ENCODE measurements at regions not wholly inside any gene's neighbourhood (a gene's known extent, or its start where the extent isn't known, plus 50 kb on each side); places are given as distances from the start of the nearest gene placed in this dataset.

- no peak for TF ChIP-seq CTCF (conservative IDR thresholded peaks at IDR 0.05)
- no peak for TF ChIP-seq ZFX (IDR thresholded peaks at IDR 0.05)
- H3K27ac ChIP-seq = no peak overlapping the region
Observed at GRCh38 chr1:38128926-38129453, 82.4 kb upstream of the POU3F1 start.

- H3K27ac ChIP-seq = no peak overlapping the region
- no peak for TF ChIP-seq CTCF (conservative IDR thresholded peaks at IDR 0.05)
- no peak for TF ChIP-seq ZFX (IDR thresholded peaks at IDR 0.05)
Observed at GRCh38 chr1:38128511-38128910, 81.9 kb upstream of the POU3F1 start.

GRCh38 chr1:38127428-38127827, 80.8 kb upstream of the POU3F1 start:
- no peak for TF ChIP-seq ZFX (IDR thresholded peaks at IDR 0.05)
- no peak for TF ChIP-seq CTCF (conservative IDR thresholded peaks at IDR 0.05)
- no peak overlapping the region for H3K27ac ChIP-seq

- no peak for TF ChIP-seq ZFX (IDR thresholded peaks at IDR 0.05)
- no peak for TF ChIP-seq CTCF (conservative IDR thresholded peaks at IDR 0.05)
- H3K27ac ChIP-seq = no peak overlapping the region
Observed at GRCh38 chr1:38126970-38127369, 80.4 kb upstream of the POU3F1 start.

- TF ChIP-seq CTCF (conservative IDR thresholded peaks at IDR 0.05) (no peak), ZFX (IDR thresholded peaks at IDR 0.05) (no peak)
Observed at GRCh38 chr1:38125837-38126520, 79.4 kb upstream of the POU3F1 start.

GRCh38 chr1:38125016-38125415, 78.4 kb upstream of the POU3F1 start:
- TF ChIP-seq CTCF (conservative IDR thresholded peaks at IDR 0.05) (no peak), ZFX (IDR thresholded peaks at IDR 0.05) (no peak)
- no peak overlapping the region for H3K27ac ChIP-seq

More at GRCh38 chr1:38125837-38126520, 79.4 kb upstream of the POU3F1 start:
- no peak overlapping the region for H3K27ac ChIP-seq

GRCh38 chr1:38123356-38124135, 77.0 kb upstream of the POU3F1 start:
- no peak overlapping the region for H3K27ac ChIP-seq
- TF ChIP-seq CTCF (conservative IDR thresholded peaks at IDR 0.05) (no peak), ZFX (IDR thresholded peaks at IDR 0.05) (no peak)
